Neural progenitor cell (in vitro differentiated cells): ENCODE measurements at regions not wholly inside any gene's neighbourhood (a gene's known extent, or its start where the extent isn't known, plus 50 kb on each side); places are given as distances from the start of the nearest gene placed in this dataset.

Experiments used
- CTCF ChIP-seq: fragments of 200-600 bp; sonication (generic); IDR thresholded peaks from 2 replicates; pipeline ENCODE4 v1.5.1; 2017; ENCODE audit warnings: antibody characterized with exemption, mild to moderate bottlenecking
- EZH2phosphoT487 ChIP-seq: fragments of 200-600 bp; sonication (generic); IDR thresholded peaks from 2 replicates; pipeline ENCODE4 v1.6.1; 2017; ENCODE audit warnings: antibody characterized with exemption

- TF ChIP-seq CTCF: peak; percentile 59
- TF ChIP-seq EZH2phosphoT487: no peak
Measured at GRCh38 chr13:80276371-80277289, 64.3 kb downstream of the SPRY2 start.
